Adrenal gland (tissue), 9 donors: ENCODE measurements at regions not wholly inside any gene's neighbourhood (a gene's known extent, or its start where the extent isn't known, plus 50 kb on each side); places are given as distances from the start of the nearest gene placed in this dataset.

Experiments used
- DNase-seq, 7 donors: peaks; one replicate each; pipeline ENCODE4 v3.0.0-alpha.2; 2019 to 2020
- H3K27ac ChIP-seq, 5 donors: fragments of 200-600 bp; sonication (generic) in 4 of 5; 1 replicate in 3 of 5; 2 replicates in 2 of 5; pipeline versions ENCODE4 v1.5.1 to v1.8.0; 2016 to 2020; ENCODE audit warnings: mild to moderate bottlenecking in 1 of 5
- H3K27me3 ChIP-seq: fragments of 200-600 bp; 2 replicates; pipeline ENCODE4 v1.8.0; 2021
- H3K36me3 ChIP-seq, 2 donors: fragments of 200-600 bp; replicated peaks in 1 of 2; 1 replicate in 1 of 2; 2 replicates in 1 of 2; pipeline versions ENCODE4 v1.5.1 to v1.8.0; 2018 to 2022
- H3K4me1 ChIP-seq, 2 donors: fragments of 200-600 bp; replicated peaks in 1 of 2; 1 replicate in 1 of 2; 2 replicates in 1 of 2; pipeline versions ENCODE4 v1.5.1 to v1.8.0; 2018 to 2021
- H3K4me3 ChIP-seq, 4 donors: fragments of 200-600 bp; sonication (generic) in 3 of 4; one replicate each; pipeline ENCODE4 v1.5.1; 2016 to 2018
- H3K9me3 ChIP-seq, 3 donors: fragments of 200-600 bp; sonication (generic) in 1 of 3; replicated peaks in 1 of 3; 1 replicate in 2 of 3; 2 replicates in 1 of 3; pipeline versions ENCODE4 v1.5.1 to v1.8.0; 2016 to 2021
- POLR2A ChIP-seq, 2 donors: fragments of 450-650 bp; IDR thresholded peaks; one replicate each; pipeline ENCODE4 v1.6.1; 2017; ENCODE audit warnings: antibody characterized with exemption in 2 of 2, mild to moderate bottlenecking in 2 of 2, moderate library complexity in 1 of 2
- WGBS, 4 donors: extraction: QIAGEN DNeasy Blood & Tissue Kit in 2 of 4; methylation state at CpG; one replicate each; pipeline versions ENCODE4 v1.1.5 to v1.1.7; 2013 to 2017; 5-methylcytosine and 5-hydroxymethylcytosine counted together
- intact Hi-C, 2 donors: fragments of 100-400 bp; cut with DNase I; formaldehyde crosslinking; loops; one replicate each; pipeline versions ENCODE4 v1.14.1 to v1.15.0; 2022 to 2023
- TF ChIP-seq, protein P1 (sequence below), 6 experiments: fragments of 450-650 bp in 4 of 6; fragments of 200-600 bp in 2 of 6; sonication (generic) in 1 of 6; IDR thresholded peaks; 1 replicate in 5 of 6; 2 replicates in 1 of 6; pipeline versions ENCODE4 v1.5.1 to v1.8.0; 2016 to 2021; ENCODE audit warnings: antibody characterized with exemption in 6 of 6, mild to moderate bottlenecking in 2 of 6, moderate library complexity in 1 of 6
- donor health status: healthy with polysubstance abuse.
- donor health status: Bipolar disorder and iron deficiency.
- donor health status: DM: yes; HTN: yes; CAD: no.
- donor health status: DM: no; HTN: no; CAD: no.
- donor health status: DM: no; HTN: no; CAD: no.

DNA sequence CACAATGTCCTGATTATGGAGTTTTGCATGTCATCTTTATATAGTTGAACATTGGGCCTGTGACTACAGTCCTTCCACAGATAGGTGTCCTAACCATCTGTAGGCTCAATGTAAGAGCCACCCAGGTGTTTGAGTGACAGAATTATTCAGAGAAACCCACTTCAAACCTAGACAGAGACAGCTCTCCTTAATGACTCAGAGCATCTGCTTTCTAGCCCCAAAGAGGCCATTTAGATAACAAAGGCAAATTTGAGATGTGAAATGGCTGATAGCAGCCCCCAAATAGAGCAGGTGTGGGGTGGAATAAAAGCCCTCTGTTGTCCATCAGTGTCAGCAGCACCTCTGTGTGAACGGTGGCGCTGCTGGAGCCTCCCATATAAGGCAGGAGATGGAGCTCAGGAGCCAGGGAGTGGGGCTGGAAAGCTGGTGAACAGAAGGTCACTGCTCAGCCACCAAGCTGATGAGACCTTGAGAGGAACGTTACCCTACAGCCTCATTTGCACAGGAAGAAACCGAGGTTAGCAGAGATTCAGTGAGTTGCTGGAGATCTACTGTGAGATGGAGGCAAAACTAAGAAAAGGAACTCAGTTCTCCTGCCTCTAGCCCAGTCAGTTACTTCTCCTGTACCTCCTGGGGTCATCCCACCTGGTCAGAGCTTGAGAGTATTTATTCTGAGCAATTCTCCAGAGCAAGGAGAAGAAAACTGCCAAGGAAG, 153.3 kb upstream of the LNX1 start:
- no peaks in the 10 kb centered on the region for H3K27me3 ChIP-seq
- no peak overlapping the region for H3K4me3 ChIP-seq
- no peak overlapping the region for H3K27ac ChIP-seq
- 35 to 47% (median 36%) methylated on average over 4 of the region's 4 CpGs for WGBS, 4 donors
- H3K9me3 ChIP-seq = no peaks in the 10 kb centered on the region
- TF ChIP-seq, protein P1, sequence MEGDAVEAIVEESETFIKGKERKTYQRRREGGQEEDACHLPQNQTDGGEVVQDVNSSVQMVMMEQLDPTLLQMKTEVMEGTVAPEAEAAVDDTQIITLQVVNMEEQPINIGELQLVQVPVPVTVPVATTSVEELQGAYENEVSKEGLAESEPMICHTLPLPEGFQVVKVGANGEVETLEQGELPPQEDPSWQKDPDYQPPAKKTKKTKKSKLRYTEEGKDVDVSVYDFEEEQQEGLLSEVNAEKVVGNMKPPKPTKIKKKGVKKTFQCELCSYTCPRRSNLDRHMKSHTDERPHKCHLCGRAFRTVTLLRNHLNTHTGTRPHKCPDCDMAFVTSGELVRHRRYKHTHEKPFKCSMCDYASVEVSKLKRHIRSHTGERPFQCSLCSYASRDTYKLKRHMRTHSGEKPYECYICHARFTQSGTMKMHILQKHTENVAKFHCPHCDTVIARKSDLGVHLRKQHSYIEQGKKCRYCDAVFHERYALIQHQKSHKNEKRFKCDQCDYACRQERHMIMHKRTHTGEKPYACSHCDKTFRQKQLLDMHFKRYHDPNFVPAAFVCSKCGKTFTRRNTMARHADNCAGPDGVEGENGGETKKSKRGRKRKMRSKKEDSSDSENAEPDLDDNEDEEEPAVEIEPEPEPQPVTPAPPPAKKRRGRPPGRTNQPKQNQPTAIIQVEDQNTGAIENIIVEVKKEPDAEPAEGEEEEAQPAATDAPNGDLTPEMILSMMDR (IDR thresholded peaks at IDR 0.05) = no peak
- TF ChIP-seq POLR2A (IDR thresholded peaks at IDR 0.05) = no peak
- no peaks in the 10 kb centered on the region for H3K36me3 ChIP-seq
- H3K4me1 ChIP-seq = no peaks in the 10 kb centered on the region
- intact Hi-C loops = no loop called here
- DNase-seq = no peak

DNA sequence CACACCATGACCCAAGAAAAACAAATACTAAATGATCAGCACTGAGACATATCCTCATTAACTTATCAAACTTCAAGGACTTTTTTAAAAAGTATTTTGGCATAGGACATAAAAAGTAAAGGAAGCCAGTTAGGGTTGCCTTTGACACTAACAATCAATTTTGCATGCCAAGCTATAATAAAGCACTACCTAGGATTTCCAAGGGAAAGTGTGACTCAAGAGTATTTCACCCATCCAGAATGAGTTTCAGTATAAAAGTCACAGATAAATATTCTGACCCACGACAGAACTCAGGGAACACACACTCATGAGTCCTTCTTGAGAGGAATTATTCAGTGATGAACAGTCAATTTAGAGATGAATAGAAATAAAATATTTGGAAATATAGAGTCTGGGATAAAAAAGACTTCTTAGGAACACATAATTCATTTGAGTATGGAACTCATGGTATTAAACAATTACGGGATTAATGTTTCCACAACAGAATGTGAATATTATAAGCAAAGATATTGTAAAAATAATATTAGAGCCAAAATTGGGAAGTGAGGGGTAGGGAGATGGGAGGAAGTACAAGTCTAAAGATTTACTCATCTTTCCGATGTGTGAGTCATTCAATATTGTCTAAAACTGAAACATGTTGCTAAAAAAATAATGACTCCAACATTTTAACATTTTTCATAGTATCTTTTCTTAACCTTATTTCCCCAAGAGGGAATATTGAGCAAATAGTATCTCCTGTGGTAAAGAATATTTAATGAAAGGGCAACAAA, 143.5 kb upstream of the LNX1 start:
- H3K27me3 ChIP-seq = no peaks in the 10 kb centered on the region
- TF ChIP-seq, protein P1 (IDR thresholded peaks at IDR 0.05) = no peak
- TF ChIP-seq POLR2A (IDR thresholded peaks at IDR 0.05) = no peak
- peaks cover 12 to 15% of the 10 kb centered on the region in 2 donors for H3K4me1 ChIP-seq
- peak overlapping the region in 2 of 5 donors; percentile 35 to 39 for H3K27ac ChIP-seq
- H3K4me3 ChIP-seq = no peak overlapping the region
- no peaks in the 10 kb centered on the region for H3K9me3 ChIP-seq
- WGBS, 4 donors = 18 to 29% (median 22%) methylated on average over 3 of the region's 3 CpGs
- DNase-seq = no peak
- intact Hi-C loops = no loop called here
- no peaks in the 10 kb centered on the region for H3K36me3 ChIP-seq

DNA sequence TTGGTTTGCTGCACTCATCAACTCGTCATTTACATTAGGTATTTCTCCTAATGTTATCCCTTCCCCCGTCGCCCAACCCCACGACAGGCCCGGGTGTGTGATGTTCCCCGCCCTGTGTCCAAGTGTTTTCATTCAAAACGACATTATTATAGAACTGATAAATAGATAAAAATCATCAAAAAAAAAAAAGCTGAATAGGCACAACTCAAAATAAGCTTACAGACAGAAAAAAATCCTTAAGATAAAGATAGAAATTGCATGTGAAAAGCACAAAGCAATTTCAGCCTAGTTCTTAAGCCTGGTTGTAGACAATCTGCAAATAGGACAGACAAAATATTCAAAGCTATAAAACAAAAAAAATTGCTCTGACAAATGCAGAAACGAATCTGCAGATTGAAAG, 142.9 kb upstream of the LNX1 start:
- Histone ChIP-seq H3K36me3 (no peaks in the 10 kb centered on the region), H3K4me3 (no peak overlapping the region), H3K27ac (peak overlapping the region in 1 of 5 donors; percentile 8), H3K4me1 (peaks cover 12 to 15% of the 10 kb centered on the region in 2 donors), H3K27me3 (no peaks in the 10 kb centered on the region), H3K9me3 (no peaks in the 10 kb centered on the region)
- DNase-seq = no peak
- WGBS, 4 donors = 58 to 66% (median 60%) methylated on average over 8 of the region's 8 CpGs
- TF ChIP-seq, protein P1 (IDR thresholded peaks at IDR 0.05) = no peak
- intact Hi-C loops = no loop called here

DNA sequence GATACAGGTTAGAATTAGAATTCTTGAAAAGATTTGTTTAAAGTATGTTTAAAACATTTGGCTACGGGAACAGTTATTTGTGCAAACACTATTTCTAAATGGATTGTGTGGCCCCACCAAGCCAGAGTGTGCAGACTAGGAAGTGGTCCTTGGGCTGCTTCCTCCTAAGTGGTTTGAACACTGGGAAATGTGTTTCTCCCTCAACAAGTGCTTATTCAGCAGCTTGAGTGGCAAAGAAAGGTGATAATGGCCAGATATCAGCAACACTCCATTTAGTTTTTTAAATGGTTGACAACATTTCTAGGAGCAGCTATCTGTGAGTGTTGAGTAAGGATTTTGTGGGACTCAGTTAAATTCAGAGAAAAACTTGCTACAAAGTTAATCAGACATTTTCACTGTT, 141.4 kb upstream of the LNX1 start:
- intact Hi-C loops = no loop called here
- Histone ChIP-seq H3K27ac (no peak overlapping the region), H3K36me3 (no peaks in the 10 kb centered on the region), H3K4me1 (peaks cover 12 to 15% of the 10 kb centered on the region in 2 donors), H3K4me3 (no peak overlapping the region), H3K9me3 (no peaks in the 10 kb centered on the region), H3K27me3 (no peaks in the 10 kb centered on the region)
- WGBS, 4 donors = 68 to 88% (median 79%) methylated on average over 1 of the region's 1 CpG
- no peak for TF ChIP-seq POLR2A (IDR thresholded peaks at IDR 0.05)
- TF ChIP-seq, protein P1 (IDR thresholded peaks at IDR 0.05) = no peak
- no peak for DNase-seq
